H1 (cell line): ENCODE measurements at regions not wholly inside any gene's neighbourhood (a gene's known extent, or its start where the extent isn't known, plus 50 kb on each side); places are given as distances from the start of the nearest gene placed in this dataset.

Experiments
- BRCA1 ChIP-seq: IDR thresholded peaks from 2 replicates; pipeline ENCODE4 v1.6.1; 2012; ENCODE audit warnings: low read depth, low read length, improper control_type of control experiment
- CREB1 ChIP-seq: IDR thresholded peaks from 2 replicates; pipeline ENCODE4 v1.6.1; 2012; ENCODE audit warnings: inconsistent platforms
- HDAC6 ChIP-seq: IDR thresholded peaks from one replicate; pipeline ENCODE4 v1.7.1; 2012; ENCODE audit warnings: low read depth, mild to moderate bottlenecking, inconsistent platforms, low read length, moderate library complexity

GRCh38 chr4:165663411-165663810 is 209.6 kb upstream of the TLL1 start (continued):
- TF ChIP-seq HDAC6 (no peak), BRCA1 (no peak), CREB1 (no peak)
